ENCODE measurements at regions not wholly inside any gene's neighbourhood (a gene's known extent, or its start where the extent isn't known, plus 50 kb on each side); places are given as distances from the start of the nearest gene placed in this dataset.

DNA sequence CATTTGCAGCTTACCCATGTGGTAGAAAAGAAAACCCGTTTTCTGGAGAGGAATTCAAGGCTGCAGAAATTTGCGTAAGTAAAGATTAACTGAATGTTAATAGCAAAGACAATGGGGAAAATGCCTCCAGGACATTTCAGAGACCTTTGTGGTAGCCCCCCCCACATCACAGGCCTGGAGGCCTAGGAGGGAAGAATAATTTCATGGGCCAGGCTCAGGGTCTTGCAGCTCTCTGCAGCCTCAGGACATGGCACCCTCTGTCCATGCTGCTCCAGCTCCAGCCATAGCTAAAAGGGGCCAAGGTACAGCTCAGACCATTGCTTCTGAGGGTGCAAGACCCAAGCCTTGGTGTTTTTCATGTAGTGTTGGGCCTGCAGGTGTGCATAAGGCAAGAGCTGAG is 92.7 kb upstream of the ZNF678 start:
- TF ChIP-seq, protein P1, sequence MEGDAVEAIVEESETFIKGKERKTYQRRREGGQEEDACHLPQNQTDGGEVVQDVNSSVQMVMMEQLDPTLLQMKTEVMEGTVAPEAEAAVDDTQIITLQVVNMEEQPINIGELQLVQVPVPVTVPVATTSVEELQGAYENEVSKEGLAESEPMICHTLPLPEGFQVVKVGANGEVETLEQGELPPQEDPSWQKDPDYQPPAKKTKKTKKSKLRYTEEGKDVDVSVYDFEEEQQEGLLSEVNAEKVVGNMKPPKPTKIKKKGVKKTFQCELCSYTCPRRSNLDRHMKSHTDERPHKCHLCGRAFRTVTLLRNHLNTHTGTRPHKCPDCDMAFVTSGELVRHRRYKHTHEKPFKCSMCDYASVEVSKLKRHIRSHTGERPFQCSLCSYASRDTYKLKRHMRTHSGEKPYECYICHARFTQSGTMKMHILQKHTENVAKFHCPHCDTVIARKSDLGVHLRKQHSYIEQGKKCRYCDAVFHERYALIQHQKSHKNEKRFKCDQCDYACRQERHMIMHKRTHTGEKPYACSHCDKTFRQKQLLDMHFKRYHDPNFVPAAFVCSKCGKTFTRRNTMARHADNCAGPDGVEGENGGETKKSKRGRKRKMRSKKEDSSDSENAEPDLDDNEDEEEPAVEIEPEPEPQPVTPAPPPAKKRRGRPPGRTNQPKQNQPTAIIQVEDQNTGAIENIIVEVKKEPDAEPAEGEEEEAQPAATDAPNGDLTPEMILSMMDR (IDR thresholded peaks at IDR 0.05), result no peak
- TF ChIP-seq POLR2AphosphoS5 (IDR thresholded peaks at IDR 0.05; ENCODE audit: low read depth, low read length), result no peak
